Endothelial cell of umbilical vein (primary cell): ENCODE measurements at regions not wholly inside any gene's neighbourhood (a gene's known extent, or its start where the extent isn't known, plus 50 kb on each side); places are given as distances from the start of the nearest gene placed in this dataset.

ENCODE experiments used
- EZH2 ChIP-seq: IDR thresholded peaks from 2 replicates; pipeline ENCODE4 v1.6.1; 2012; ENCODE audit warnings: borderline replicate concordance, low read depth, mild to moderate bottlenecking, moderate library complexity, low read length, inconsistent platforms; ENCODE audit not compliant: severe bottlenecking
- MYC ChIP-seq: IDR thresholded peaks from one replicate; pipeline ENCODE4 v1.6.1; 2011; ENCODE audit warnings: mild to moderate bottlenecking, low read depth, low read length
- POLR2A ChIP-seq: IDR thresholded peaks from 2 replicates; pipeline ENCODE4 v1.6.1; 2012; ENCODE audit warnings: low read depth, mild to moderate bottlenecking, control low read depth, low read length
- POLR2AphosphoS5 ChIP-seq: IDR thresholded peaks from 2 replicates; pipeline ENCODE4 v1.6.1; 2012; ENCODE audit warnings: low read depth, mild to moderate bottlenecking, control low read depth, low read length, moderate library complexity; ENCODE audit not compliant: insufficient read depth
- TF ChIP-seq, protein P1 (sequence below), 2 donors: IDR thresholded peaks; 1 replicate in 1 of 2; 2 replicates in 1 of 2; pipeline ENCODE4 v1.5.1; 2011; ENCODE audit warnings: low read length in 2 of 2, mild to moderate bottlenecking in 2 of 2, moderate library complexity in 2 of 2, control low read depth in 1 of 2, inconsistent platforms in 1 of 2, low read depth in 1 of 2; ENCODE audit not compliant: insufficient read depth in 1 of 2; ENCODE audit errors: extremely low read depth in 1 of 2

DNA sequence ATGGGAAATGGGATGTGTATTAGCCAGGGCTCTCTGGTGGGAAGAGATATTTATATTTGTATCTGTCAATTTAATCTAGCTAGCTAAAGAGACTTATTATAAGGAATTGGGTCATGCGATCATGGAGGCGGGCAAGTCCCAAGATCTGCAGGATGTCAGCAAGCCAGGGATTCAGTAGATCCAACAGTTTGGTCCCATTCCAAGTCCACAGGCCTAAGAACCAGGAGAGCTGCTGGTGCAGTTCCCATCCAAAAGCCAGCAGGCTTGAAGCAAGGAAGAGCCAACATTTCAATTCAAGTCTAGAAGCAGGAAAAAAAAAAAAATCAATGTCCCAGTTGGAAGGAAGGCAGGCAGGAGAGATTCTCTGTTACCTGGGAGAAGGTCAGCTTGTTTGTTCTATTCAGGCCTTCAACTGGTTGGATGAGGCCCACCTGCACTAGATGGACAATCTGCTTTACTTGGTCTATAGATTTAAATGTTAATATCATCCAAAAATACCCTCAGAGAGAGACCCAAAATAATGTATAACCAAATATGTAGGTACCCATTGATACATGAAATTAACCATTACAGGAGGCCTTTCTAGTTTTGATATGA lies 60.7 kb upstream of the BCAT1 start:
- TF ChIP-seq, protein P1, sequence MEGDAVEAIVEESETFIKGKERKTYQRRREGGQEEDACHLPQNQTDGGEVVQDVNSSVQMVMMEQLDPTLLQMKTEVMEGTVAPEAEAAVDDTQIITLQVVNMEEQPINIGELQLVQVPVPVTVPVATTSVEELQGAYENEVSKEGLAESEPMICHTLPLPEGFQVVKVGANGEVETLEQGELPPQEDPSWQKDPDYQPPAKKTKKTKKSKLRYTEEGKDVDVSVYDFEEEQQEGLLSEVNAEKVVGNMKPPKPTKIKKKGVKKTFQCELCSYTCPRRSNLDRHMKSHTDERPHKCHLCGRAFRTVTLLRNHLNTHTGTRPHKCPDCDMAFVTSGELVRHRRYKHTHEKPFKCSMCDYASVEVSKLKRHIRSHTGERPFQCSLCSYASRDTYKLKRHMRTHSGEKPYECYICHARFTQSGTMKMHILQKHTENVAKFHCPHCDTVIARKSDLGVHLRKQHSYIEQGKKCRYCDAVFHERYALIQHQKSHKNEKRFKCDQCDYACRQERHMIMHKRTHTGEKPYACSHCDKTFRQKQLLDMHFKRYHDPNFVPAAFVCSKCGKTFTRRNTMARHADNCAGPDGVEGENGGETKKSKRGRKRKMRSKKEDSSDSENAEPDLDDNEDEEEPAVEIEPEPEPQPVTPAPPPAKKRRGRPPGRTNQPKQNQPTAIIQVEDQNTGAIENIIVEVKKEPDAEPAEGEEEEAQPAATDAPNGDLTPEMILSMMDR (IDR thresholded peaks at IDR 0.05; ENCODE audit: extremely low read depth in 1 of 2, insufficient read depth in 1 of 2, low read depth in 1 of 2, low read length in 2 of 2), result no peak
- TF ChIP-seq POLR2AphosphoS5, result no peak
- TF ChIP-seq EZH2, result no peak
- TF ChIP-seq POLR2A, result no peak
- no peak for TF ChIP-seq MYC
